ENCODE measurements at regions not wholly inside any gene's neighbourhood (a gene's known extent, or its start where the extent isn't known, plus 50 kb on each side); places are given as distances from the start of the nearest gene placed in this dataset.

- no peak for DNase-seq (ENCODE audit: low read depth)
- TF ChIP-seq CTCF (IDR thresholded peaks at IDR 0.05; ENCODE audit: control insufficient read depth, insufficient read depth, low read depth, low read length, missing control alignments): no peak
- H3K4me3 ChIP-seq (ENCODE audit: control insufficient read depth, low read depth, low read length): no peak overlapping the region
These were observed 114.8 kb upstream of the PKDCC start for GRCh38 chr2:41933046-41933420.

GRCh38 chr2:41933585-41934320, 114.1 kb upstream of the PKDCC start:
- no peak overlapping the region for H3K4me3 ChIP-seq (ENCODE audit: control insufficient read depth, low read depth, low read length)
- DNase-seq (ENCODE audit: low read depth): peak; percentile 80

GRCh38 chr2:41934329-41934958, 113.4 kb upstream of the PKDCC start:
- H3K4me3 ChIP-seq (ENCODE audit: control insufficient read depth, low read depth, low read length): no peak overlapping the region
- no peak for TF ChIP-seq CTCF (IDR thresholded peaks at IDR 0.05; ENCODE audit: control insufficient read depth, insufficient read depth, low read depth, low read length, missing control alignments)
- no peak for DNase-seq (ENCODE audit: low read depth)

More at GRCh38 chr2:41933585-41934320, 114.1 kb upstream of the PKDCC start:
- TF ChIP-seq CTCF (IDR thresholded peaks at IDR 0.05; ENCODE audit: control insufficient read depth, insufficient read depth, low read depth, low read length, missing control alignments): no peak

GRCh38 chr2:41935002-41935401, 112.8 kb upstream of the PKDCC start:
- DNase-seq (ENCODE audit: low read depth): no peak
- no peak overlapping the region for H3K4me3 ChIP-seq (ENCODE audit: control insufficient read depth, low read depth, low read length)
- TF ChIP-seq CTCF (IDR thresholded peaks at IDR 0.05; ENCODE audit: control insufficient read depth, insufficient read depth, low read depth, low read length, missing control alignments): no peak

- TF ChIP-seq CTCF (IDR thresholded peaks at IDR 0.05; ENCODE audit: control insufficient read depth, insufficient read depth, low read depth, low read length, missing control alignments): no peak
- H3K4me3 ChIP-seq (ENCODE audit: control insufficient read depth, low read depth, low read length): no peak overlapping the region
- DNase-seq (ENCODE audit: low read depth): no peak
These were observed 112.0 kb upstream of the PKDCC start for GRCh38 chr2:41935825-41936224.

GRCh38 chr2:41936771-41937463, 110.9 kb upstream of the PKDCC start:
- no peak for TF ChIP-seq CTCF (IDR thresholded peaks at IDR 0.05; ENCODE audit: control insufficient read depth, insufficient read depth, low read depth, low read length, missing control alignments)
- no peak overlapping the region for H3K4me3 ChIP-seq (ENCODE audit: control insufficient read depth, low read depth, low read length)
- no peak for DNase-seq (ENCODE audit: low read depth)
